ENCODE measurements at regions not wholly inside any gene's neighbourhood (a gene's known extent, or its start where the extent isn't known, plus 50 kb on each side); places are given as distances from the start of the nearest gene placed in this dataset.

GRCh38 chr6:95274686-95275235, 302.6 kb upstream of the MANEA start:
- TF ChIP-seq, protein P1, sequence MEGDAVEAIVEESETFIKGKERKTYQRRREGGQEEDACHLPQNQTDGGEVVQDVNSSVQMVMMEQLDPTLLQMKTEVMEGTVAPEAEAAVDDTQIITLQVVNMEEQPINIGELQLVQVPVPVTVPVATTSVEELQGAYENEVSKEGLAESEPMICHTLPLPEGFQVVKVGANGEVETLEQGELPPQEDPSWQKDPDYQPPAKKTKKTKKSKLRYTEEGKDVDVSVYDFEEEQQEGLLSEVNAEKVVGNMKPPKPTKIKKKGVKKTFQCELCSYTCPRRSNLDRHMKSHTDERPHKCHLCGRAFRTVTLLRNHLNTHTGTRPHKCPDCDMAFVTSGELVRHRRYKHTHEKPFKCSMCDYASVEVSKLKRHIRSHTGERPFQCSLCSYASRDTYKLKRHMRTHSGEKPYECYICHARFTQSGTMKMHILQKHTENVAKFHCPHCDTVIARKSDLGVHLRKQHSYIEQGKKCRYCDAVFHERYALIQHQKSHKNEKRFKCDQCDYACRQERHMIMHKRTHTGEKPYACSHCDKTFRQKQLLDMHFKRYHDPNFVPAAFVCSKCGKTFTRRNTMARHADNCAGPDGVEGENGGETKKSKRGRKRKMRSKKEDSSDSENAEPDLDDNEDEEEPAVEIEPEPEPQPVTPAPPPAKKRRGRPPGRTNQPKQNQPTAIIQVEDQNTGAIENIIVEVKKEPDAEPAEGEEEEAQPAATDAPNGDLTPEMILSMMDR (IDR thresholded peaks at IDR 0.05), result no peak
- TF ChIP-seq POLR2A (IDR thresholded peaks at IDR 0.05), result no peak

Measured in testis (tissue), 2 donors.